ENCODE measurements at regions not wholly inside any gene's neighbourhood (a gene's known extent, or its start where the extent isn't known, plus 50 kb on each side); places are given as distances from the start of the nearest gene placed in this dataset.

- TF ChIP-seq TAF1 (IDR thresholded peaks at IDR 0.05; ENCODE audit: low read depth) (no peak), EP300 (IDR thresholded peaks at IDR 0.05; ENCODE audit: borderline replicate concordance) (no peak), YY1 (IDR thresholded peaks at IDR 0.05; ENCODE audit: low read depth) (no peak)
Measured at GRCh38 chrX:36436361-36436760, 516.8 kb downstream of the CFAP47 start.

- TF ChIP-seq MAX (IDR thresholded peaks at IDR 0.05) (no peak), USF1 (IDR thresholded peaks at IDR 0.05) (no peak), TAF1 (IDR thresholded peaks at IDR 0.05; ENCODE audit: low read depth) (no peak), RAD21 (IDR thresholded peaks at IDR 0.05; ENCODE audit: low read depth) (no peak), CEBPB (IDR thresholded peaks at IDR 0.05) (no peak), TCF12 (IDR thresholded peaks at IDR 0.05; ENCODE audit: low read depth) (no peak), TEAD4 (IDR thresholded peaks at IDR 0.05) (no peak), REST (IDR thresholded peaks at IDR 0.05; ENCODE audit: low read depth) (no peak), YY1 (IDR thresholded peaks at IDR 0.05; ENCODE audit: low read depth) (no peak), NFIC (IDR thresholded peaks at IDR 0.05) (no peak), ZBTB7A (IDR thresholded peaks at IDR 0.05; ENCODE audit: low read depth) (no peak), FOXM1 (IDR thresholded peaks at IDR 0.05; ENCODE audit: borderline replicate concordance, low read depth) (no peak), EP300 (IDR thresholded peaks at IDR 0.05; ENCODE audit: borderline replicate concordance) (no peak), EGR1 (IDR thresholded peaks at IDR 0.05) (no peak), CREB1 (IDR thresholded peaks at IDR 0.05; ENCODE audit: low read depth) (no peak)
Measured at GRCh38 chrX:36443007-36443406, 523.5 kb downstream of the CFAP47 start.

- TF ChIP-seq USF1 (IDR thresholded peaks at IDR 0.05): no peak
- TF ChIP-seq NFIC (IDR thresholded peaks at IDR 0.05): no peak
- TF ChIP-seq TAF1 (IDR thresholded peaks at IDR 0.05; ENCODE audit: low read depth): no peak
- no peak for TF ChIP-seq TEAD4 (IDR thresholded peaks at IDR 0.05)
- no peak for TF ChIP-seq YY1 (IDR thresholded peaks at IDR 0.05; ENCODE audit: low read depth)
- no peak for TF ChIP-seq CEBPB (IDR thresholded peaks at IDR 0.05)
- TF ChIP-seq CREB1 (IDR thresholded peaks at IDR 0.05; ENCODE audit: low read depth): no peak
- TF ChIP-seq MAX (IDR thresholded peaks at IDR 0.05): no peak
- no peak for TF ChIP-seq EGR1 (IDR thresholded peaks at IDR 0.05)
- no peak for TF ChIP-seq ZBTB7A (IDR thresholded peaks at IDR 0.05; ENCODE audit: low read depth)
- no peak for TF ChIP-seq RAD21 (IDR thresholded peaks at IDR 0.05; ENCODE audit: low read depth)
- TF ChIP-seq FOXM1 (IDR thresholded peaks at IDR 0.05; ENCODE audit: borderline replicate concordance, low read depth): no peak
- no peak for TF ChIP-seq TCF12 (IDR thresholded peaks at IDR 0.05; ENCODE audit: low read depth)
- no peak for TF ChIP-seq EP300 (IDR thresholded peaks at IDR 0.05; ENCODE audit: borderline replicate concordance)
- no peak for TF ChIP-seq REST (IDR thresholded peaks at IDR 0.05; ENCODE audit: low read depth)
Measured at GRCh38 chrX:36445566-36445965, 526.0 kb downstream of the CFAP47 start.

GRCh38 chrX:36462142-36462541 is 542.6 kb downstream of the CFAP47 start:
- TF ChIP-seq EP300 (IDR thresholded peaks at IDR 0.05; ENCODE audit: borderline replicate concordance) (no peak), REST (IDR thresholded peaks at IDR 0.05; ENCODE audit: low read depth) (no peak), FOXM1 (IDR thresholded peaks at IDR 0.05; ENCODE audit: borderline replicate concordance, low read depth) (no peak), EGR1 (IDR thresholded peaks at IDR 0.05) (no peak), TCF12 (IDR thresholded peaks at IDR 0.05; ENCODE audit: low read depth) (no peak), CREB1 (IDR thresholded peaks at IDR 0.05; ENCODE audit: low read depth) (no peak), RAD21 (IDR thresholded peaks at IDR 0.05; ENCODE audit: low read depth) (no peak), MAX (IDR thresholded peaks at IDR 0.05) (no peak), YY1 (IDR thresholded peaks at IDR 0.05; ENCODE audit: low read depth) (no peak), USF1 (IDR thresholded peaks at IDR 0.05) (no peak), TEAD4 (IDR thresholded peaks at IDR 0.05) (no peak)

All from Ishikawa (cell line).